IPS-11a (cell line): ENCODE measurements at regions not wholly inside any gene's neighbourhood (a gene's known extent, or its start where the extent isn't known, plus 50 kb on each side); places are given as distances from the start of the nearest gene placed in this dataset.
"Not testable (repeated sequence)": the region's sequence is repeated elsewhere in the genome, so short reads cannot be mapped to it uniquely, and the experiment has no call there.

Source experiments
- H3K4me3 ChIP-seq: one replicate; pipeline ENCODE4 v1.5.1; 2013; ENCODE audit warnings: low read depth, low read length, control low read depth

DNA sequence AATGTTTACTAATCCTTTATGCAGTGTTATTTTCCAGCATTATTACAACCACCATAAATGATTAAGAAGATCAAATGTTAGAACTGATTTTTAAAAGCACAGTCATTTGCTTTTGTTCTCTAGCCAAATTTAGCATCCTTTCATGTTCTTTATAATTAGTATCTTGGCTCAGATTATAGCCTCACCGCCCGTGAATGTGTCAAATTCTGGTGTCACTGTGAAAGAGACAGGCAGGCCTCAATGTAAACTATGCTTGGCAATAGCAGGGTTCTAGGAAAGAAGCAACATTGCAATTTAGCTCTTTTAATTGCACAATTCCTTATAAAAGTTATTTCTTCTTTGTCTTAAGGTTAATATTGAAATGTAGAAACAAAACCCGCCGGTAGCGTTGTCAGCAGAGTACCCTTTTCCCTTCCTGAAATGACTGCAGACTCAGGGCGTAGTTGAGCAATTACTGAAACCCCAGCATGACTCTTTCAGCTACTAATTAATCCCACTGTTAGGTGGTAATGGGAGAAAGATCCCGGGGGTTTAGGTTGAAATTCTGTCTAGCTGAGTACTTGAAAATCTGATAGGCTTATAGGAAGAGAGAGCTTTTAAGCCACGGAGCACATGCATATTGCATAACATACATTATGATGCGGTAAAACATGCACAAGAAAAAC, 1600.5 kb upstream of the SEL1L start:
- H3K4me3 ChIP-seq = no peak overlapping the region

DNA sequence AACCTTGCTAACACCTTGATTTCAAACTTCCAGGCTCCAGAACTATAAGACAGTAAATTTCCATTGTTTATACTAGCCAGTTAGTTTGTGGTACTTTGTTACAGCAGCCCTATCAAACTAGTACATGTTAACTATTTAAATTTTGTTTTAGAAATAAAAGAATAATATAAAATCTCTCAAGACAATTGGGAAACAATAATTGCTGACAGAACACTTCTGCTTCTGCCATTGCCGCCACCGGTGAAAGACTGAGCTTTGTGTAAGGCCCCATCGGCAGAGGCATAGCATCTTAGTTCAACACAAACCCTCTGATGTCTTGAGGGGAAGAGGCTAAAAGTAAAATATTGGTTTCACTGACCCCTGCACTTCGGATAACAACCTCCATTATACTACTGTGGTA, 1607.1 kb upstream of the SEL1L start:
- no peak overlapping the region for H3K4me3 ChIP-seq

DNA sequence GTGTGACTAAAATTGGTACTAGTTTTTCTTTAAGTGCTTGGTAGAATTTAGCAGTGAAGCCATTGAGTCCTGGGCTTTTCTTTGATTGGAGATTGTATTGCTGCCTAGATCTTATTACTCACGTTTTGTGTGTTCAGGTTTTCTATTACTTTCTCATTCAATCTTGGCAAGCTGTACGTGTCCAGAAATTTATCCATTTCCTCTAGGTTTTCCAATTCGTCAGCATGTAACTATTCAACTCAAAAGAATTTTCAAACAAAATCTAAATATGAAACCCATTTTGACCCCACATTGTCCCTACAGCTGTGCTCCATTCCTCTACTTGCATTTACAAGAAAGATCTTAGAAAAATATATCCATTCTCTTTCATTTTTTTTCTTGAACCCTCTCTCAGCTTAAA, 1613.4 kb upstream of the SEL1L start:
- H3K4me3 ChIP-seq = no peak overlapping the region

DNA sequence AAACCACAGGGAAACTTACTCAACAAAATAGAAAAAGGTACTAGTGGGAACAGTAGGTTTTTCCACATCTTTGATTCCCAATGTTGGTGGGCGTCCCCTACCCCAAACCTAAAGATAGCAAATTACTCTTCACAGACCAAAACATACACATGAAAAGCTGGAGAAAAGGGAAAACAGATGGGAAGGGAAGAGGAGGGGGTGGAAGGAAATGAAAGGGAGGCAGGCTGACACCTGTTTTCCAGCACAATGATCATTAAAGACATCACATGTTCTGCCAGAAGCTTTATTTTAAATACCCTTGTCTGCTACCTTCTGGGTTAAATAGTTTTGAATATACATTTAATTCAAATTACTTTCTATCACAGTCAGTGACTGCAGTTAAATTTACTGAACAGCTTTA, 1617.9 kb upstream of the SEL1L start:
- H3K4me3 ChIP-seq = no peak overlapping the region

GRCh38 chr14:83153081-83153480, 1619.4 kb upstream of the SEL1L start:
- H3K4me3 ChIP-seq = no peak overlapping the region

DNA sequence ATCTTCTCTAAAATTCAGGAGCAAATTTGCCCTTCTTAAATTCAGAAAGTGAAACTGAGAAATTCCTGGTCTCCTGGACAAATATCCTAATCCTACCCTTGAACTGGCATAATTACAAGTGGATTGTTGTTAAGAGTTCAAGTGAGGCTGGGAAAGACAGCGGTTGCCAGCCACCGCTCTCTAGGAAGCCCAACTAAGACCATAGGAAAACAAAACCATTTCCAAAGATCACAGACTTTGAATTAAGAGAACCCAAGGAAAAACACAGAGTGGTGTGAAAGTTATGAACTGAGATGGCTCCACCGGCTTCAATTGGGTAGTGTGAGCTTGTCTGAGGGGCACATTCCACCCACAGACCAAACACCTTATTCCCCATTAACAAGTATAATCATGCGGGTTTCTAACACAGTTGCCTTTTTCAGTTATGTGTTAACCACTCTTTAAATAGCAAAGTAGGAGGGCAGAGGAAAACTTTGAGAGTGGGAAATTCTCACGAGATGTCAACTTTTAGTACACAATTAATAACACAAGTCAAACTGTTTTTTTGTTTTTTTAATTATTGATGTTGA, 1628.8 kb upstream of the SEL1L start:
- no peak overlapping the region for H3K4me3 ChIP-seq

DNA sequence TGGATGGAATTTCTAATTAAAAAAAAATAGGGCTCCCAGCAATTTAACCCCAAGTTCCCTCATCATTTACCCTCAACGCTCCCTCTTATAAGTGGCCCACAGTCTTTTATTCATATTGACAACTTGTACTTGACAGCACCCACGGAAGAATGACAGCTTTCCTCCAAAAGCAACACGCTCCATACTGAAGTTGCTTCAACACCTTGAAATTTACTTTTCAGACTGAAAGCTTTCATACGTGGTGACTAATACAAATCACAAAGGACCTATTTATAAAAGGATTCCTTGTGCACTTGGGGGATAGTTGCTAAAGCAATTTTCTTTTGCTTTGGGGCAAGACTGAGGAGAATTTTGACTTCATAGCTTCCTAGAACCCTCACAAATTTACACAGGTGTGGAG, 1629.4 kb upstream of the SEL1L start:
- no peak overlapping the region for H3K4me3 ChIP-seq

- H3K4me3 ChIP-seq = no peak overlapping the region
Observed at GRCh38 chr14:83164016-83164415, 1630.4 kb upstream of the SEL1L start.

DNA sequence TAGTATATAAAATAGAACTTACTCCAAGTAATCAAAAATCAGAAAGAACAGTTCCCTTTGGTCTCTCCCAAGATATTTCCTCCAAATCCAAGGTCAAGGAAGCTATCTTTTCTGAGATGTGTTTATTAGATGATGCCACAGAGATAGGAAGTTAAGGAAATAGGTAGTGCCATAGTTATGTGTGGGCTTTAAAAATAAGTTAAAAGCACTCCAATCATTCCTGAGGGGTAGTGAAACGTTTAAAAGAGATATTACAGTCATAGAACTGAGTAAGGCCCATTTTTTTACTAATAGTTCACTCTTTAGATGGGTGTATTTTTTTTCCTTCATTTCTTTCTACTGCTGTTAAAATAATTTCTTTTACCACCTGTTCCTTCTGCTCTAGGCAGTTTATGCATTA, 1630.9 kb upstream of the SEL1L start:
- H3K4me3 ChIP-seq = no peak overlapping the region

- no peak overlapping the region for H3K4me3 ChIP-seq
Observed at GRCh38 chr14:83170165-83170564, 1636.5 kb upstream of the SEL1L start.

- no peak overlapping the region for H3K4me3 ChIP-seq
Observed at GRCh38 chr14:83171761-83172160, 1638.1 kb upstream of the SEL1L start.

- H3K4me3 ChIP-seq = no peak overlapping the region
Observed at GRCh38 chr14:83172363-83172762, 1638.7 kb upstream of the SEL1L start.

GRCh38 chr14:83173687-83174086, 1640.0 kb upstream of the SEL1L start:
- H3K4me3 ChIP-seq = no peak overlapping the region

DNA sequence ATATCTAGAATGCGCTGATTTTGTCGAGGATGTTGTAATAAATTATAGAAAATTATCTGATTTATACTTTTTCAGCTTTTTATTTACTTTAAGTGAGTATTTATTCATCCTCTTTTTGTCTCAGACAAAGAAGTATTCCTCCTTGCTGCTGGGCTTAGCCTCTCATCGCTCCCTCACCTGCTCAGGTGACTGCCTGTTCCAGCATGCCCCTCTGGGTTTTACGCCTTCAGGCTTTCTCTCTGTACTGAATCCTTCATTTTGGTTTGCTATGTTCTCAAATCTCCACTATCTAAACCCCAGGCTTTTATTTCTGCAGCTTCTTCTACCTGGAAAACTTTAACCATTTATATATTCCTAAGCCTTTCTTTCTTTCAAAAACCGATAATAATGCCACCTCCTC, 1650.9 kb upstream of the SEL1L start:
- no peak overlapping the region for H3K4me3 ChIP-seq

DNA sequence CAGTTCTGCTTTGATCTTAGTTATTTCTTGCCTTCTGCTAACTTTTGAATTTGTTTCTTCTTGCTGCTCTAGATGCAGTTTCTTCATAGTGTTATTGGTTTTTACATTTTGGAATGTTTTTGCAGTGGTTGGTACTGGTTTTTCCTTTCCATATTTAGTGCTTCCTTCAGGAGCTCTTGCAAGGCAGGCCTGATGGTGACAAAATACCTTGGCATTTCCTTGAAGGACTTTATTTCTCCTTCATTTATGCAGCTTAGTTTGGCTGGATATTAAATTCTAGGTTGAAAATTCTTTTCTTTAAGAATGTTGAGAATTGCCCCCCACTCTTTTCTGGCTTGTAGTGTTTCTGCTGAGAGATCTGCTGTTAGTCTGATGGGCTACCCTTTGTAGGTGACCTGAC, 1654.7 kb upstream of the SEL1L start:
- H3K4me3 ChIP-seq = not testable (repeated sequence)

DNA sequence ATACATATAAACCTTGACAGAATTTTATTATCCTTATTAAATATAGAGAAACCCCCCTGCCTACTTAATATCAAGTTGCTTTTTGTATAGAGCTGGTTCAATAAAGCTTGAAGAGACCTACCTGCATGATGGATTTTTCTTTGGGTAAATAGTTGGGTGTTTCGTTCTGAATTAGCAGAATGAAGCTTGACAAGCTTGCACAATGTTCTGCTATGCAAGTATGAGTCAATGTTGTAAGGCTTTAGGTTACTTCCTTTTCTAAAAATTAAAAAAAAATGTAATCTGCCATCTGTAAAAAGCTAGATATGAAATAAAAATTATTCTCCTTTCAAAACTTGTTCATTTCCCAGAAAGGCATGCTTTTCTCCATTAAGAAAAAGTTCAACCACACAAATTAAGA, 1662.6 kb upstream of the SEL1L start:
- no peak overlapping the region for H3K4me3 ChIP-seq

GRCh38 chr14:83197271-83197670, 1663.6 kb upstream of the SEL1L start:
- no peak overlapping the region for H3K4me3 ChIP-seq

DNA sequence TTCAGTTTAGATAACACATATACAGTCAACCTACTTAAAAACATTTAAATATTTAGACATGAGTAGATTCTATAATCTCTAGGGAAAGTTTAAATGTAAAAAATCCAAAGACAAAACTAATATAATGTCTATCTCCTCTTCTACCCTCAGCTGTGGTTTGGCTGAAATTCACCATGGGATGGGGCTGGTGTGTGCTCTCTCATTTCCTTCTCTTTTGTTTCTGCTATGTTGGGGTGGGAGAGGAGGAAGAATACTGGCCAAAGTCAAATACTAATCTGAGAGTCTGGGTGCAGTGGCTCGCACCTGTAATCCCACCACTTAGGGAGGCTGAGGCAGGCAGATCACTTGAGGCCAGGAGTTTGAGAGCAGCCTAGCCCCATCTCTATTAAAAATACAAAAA, 1673.9 kb upstream of the SEL1L start:
- no peak overlapping the region for H3K4me3 ChIP-seq

- no peak overlapping the region for H3K4me3 ChIP-seq
Observed at GRCh38 chr14:83208341-83208740, 1674.7 kb upstream of the SEL1L start.

GRCh38 chr14:83217492-83217891, 1683.8 kb upstream of the SEL1L start:
- no peak overlapping the region for H3K4me3 ChIP-seq

DNA sequence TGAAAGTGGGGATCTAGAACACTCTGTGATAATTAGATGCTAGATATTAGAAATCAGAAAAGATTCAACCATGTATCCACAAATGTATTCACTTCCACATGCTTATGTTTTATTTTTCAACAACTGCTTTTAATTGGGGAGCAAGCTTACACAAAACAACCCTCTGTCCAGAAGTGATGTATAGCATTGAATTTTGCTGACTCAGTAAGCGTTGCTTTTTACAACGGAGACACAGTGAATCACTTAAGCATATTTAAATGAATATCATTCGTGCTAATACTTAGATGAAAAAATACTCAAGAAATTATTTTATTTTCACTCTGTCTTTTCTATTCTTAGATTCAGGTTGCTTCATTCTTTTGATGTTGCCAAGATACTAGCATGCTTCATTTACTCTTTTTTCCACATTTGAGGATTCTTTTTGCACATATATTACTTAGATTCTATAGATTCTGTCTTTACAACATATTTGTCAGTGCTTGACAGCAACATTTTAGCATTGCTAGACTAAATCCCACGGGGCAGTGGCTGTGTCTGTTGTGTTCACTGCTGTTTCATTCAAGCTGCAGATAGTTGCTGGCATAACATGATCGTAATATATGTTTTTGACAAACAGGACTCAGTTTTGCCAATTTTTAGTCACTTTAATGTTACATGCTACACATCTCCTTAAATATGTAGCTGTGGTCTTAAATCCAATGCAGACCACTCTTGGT, 1714.4 kb upstream of the SEL1L start:
- no peak overlapping the region for H3K4me3 ChIP-seq

DNA sequence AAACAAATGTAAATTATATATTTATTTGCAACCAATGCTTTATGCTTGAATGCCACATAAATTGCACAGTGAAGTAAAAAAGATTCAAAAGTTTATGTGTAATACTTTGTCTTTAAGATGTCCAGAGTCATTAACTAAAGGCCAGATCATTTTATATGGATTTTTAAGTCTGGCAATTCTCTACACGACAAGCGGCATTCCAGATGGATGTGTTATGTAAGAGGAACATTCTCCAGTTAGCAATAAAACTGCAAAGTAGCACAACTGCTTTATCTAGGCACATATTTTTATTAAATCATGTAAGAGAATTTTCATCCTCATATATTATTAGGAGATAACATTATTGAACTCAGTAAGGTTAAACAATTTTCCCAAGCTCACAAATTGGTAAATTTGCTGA, 1717.7 kb upstream of the SEL1L start:
- H3K4me3 ChIP-seq = no peak overlapping the region

- no peak overlapping the region for H3K4me3 ChIP-seq
Observed at GRCh38 chr14:83253870-83254269, 1720.2 kb upstream of the SEL1L start.
